ENCODE measurements at regions not wholly inside any gene's neighbourhood (a gene's known extent, or its start where the extent isn't known, plus 50 kb on each side); places are given as distances from the start of the nearest gene placed in this dataset.

- Histone ChIP-seq H4K91ac (ENCODE audit: insufficient read length, low read depth, low read length) (no peak overlapping the region), H3K27me3 (ENCODE audit: insufficient read depth, low read length) (no peaks in the 10 kb centered on the region)
These were observed 290.6 kb downstream of the BMP7 start for GRCh38 chr20:56975838-56976237.

More at GRCh38 chr20:56975838-56976237, 290.6 kb downstream of the BMP7 start:
- Histone ChIP-seq H2BK12ac (ENCODE audit: insufficient read length, low read depth, low read length) (no peak overlapping the region), H2BK120ac (ENCODE audit: low read depth, low read length, poor library complexity, severe bottlenecking) (no peak overlapping the region), H3K27ac (ENCODE audit: insufficient read length, low read depth, low read length) (no peak overlapping the region), H3K79me2 (ENCODE audit: insufficient read depth, low read length) (no peaks in the 10 kb centered on the region), H2BK15ac (ENCODE audit: low read depth, low read length) (no peak overlapping the region), H3K4me1 (ENCODE audit: insufficient read depth, low read length) (peaks cover 10% of the 10 kb centered on the region), H3T11ph (ENCODE audit: low read length) (no peak overlapping the region), H3K79me1 (ENCODE audit: insufficient read depth, low read depth, low read length, poor library complexity, severe bottlenecking) (no peaks in the 10 kb centered on the region), H3K4me2 (ENCODE audit: insufficient read depth, insufficient read length, low read length) (no peak overlapping the region), H3K18ac (ENCODE audit: insufficient read length, low read depth, low read length) (no peak overlapping the region), H3K14ac (ENCODE audit: insufficient read depth, low read length) (no peak overlapping the region), H3K23ac (ENCODE audit: insufficient read length, low read depth, low read length) (no peak overlapping the region), H4K8ac (replicated peaks; ENCODE audit: insufficient read length, low read depth, low read length) (no peak overlapping the region), H3K56ac (ENCODE audit: insufficient read length, low read depth, low read length) (no peak overlapping the region), H3K9me3 (ENCODE audit: control insufficient read depth, low read depth, low read length) (no peaks in the 10 kb centered on the region), H3K4ac (ENCODE audit: low read depth, low read length) (no peak overlapping the region), H2AFZ (ENCODE audit: low read length) (no peak overlapping the region), H3K9ac (ENCODE audit: extremely low read depth, insufficient read length, low read length) (no peak overlapping the region), H2AK5ac (ENCODE audit: insufficient read length, low read length) (no peak overlapping the region), H4K5ac (ENCODE audit: insufficient read length, low read depth, low read length) (no peak overlapping the region), H4K20me1 (ENCODE audit: control insufficient read depth, insufficient read depth, insufficient read length) (no peaks in the 10 kb centered on the region), H2BK5ac (ENCODE audit: insufficient read length, low read length) (no peak overlapping the region), H2BK20ac (ENCODE audit: low read depth, low read length, poor library complexity, severe bottlenecking) (no peak overlapping the region), H3K23me2 (ENCODE audit: insufficient read length, low read depth, low read length, poor library complexity, severe bottlenecking) (no peaks in the 10 kb centered on the region)
- no peak overlapping the region for H3K27ac Mint-ChIP-seq
- peaks cover 38 to 46% of the 10 kb centered on the region in 2 experiments for H3K4me1 Mint-ChIP-seq
- no peak overlapping the region for H3K4me3 Mint-ChIP-seq
- no CpG with 5 or more reads among the region's 2 CpGs for WGBS (ENCODE audit: extremely low coverage, insufficient read length, low lambda C conversion rate)
- TF ChIP-seq CTCF (conservative IDR thresholded peaks at IDR 0.05), result no peak
- no peaks in the 10 kb centered on the region for H3K9me3 Mint-ChIP-seq
- no peak for DNase-seq
- peaks cover 35% of the 10 kb centered on the region for H3K27me3 Mint-ChIP-seq (ENCODE audit: low read depth)
- H3K36me3 Mint-ChIP-seq (ENCODE audit: insufficient read depth in 1 of 3, low read depth in 3 of 3), result no peaks in the 10 kb centered on the region; a peak in 1 of 7 replicates
